GM12878 (cell line): ENCODE measurements at regions not wholly inside any gene's neighbourhood (a gene's known extent, or its start where the extent isn't known, plus 50 kb on each side); places are given as distances from the start of the nearest gene placed in this dataset.

Experiments used
- ATAC-seq: fragments of 200-7000 bp; cut with Tn5 transposase; 3 replicates; pipeline ENCODE4 v1.9.1; 2020; ENCODE audit warnings: mild to moderate bottlenecking, moderate library complexity
- BruUV-seq: library from RNA; stranded (reverse); fragments of 400-500 nt; replicated peaks from 2 replicates; lab custom pipeline; 2021; lab: Mats Ljungman, UMichigan
- CTCF ChIA-PET: fragments of 300-600 bp; sonication (Branson Sonifier 250); formaldehyde crosslinking; extraction: SDS; loops from one replicate; lab custom pipeline; 2021; ENCODE audit warnings: inconsistent platforms; lab: Yijun Ruan, JAX
- POLR2A ChIA-PET: fragments of 350-600 bp; formaldehyde crosslinking; extraction: SDS; loops from one replicate; lab custom pipeline; 2021; ENCODE audit warnings: inconsistent platforms; lab: Charles Lee
- RAD21 ChIA-PET: fragments of 300-600 bp; sonication (Branson Sonifier 250); formaldehyde crosslinking; loops from one replicate; lab custom pipeline; 2023; ENCODE audit warnings: antibody characterized with exemption; ENCODE audit not compliant: unreplicated experiment; lab: Charles Lee
- SMC1A ChIA-PET: fragments of 300-600 bp; sonication (Branson Sonifier 250); formaldehyde crosslinking; loops from one replicate; lab custom pipeline; 2023; ENCODE audit not compliant: unreplicated experiment, uncharacterized antibody; lab: Charles Lee
- DNase-seq: peaks from one replicate; pipeline ENCODE4 v3.0.0-alpha.2; 2011; ENCODE audit warnings: low read depth, low spot score
- FAIRE-seq: peaks from 3 replicates; lab custom pipeline; 2011; peaks lifted over from hg19 to GRCh38; lab: Jason Lieb, UNC
- H2AFZ ChIP-seq: 2 replicates; pipeline ENCODE4 v1.6.0; 2011; ENCODE audit warnings: low read depth, low read length, control low read depth; ENCODE audit not compliant: control insufficient read depth
- H3K27ac ChIP-seq: 2 replicates; pipeline ENCODE4 v1.5.1; 2011; ENCODE audit warnings: control low read depth; ENCODE audit not compliant: control insufficient read depth, insufficient read depth
- H3K27me3 ChIP-seq, 2 experiments: replicated peaks in 1 of 2; 2 replicates each; pipeline versions ENCODE4 v1.6.0 to v1.6.1; 2011; ENCODE audit warnings: low read length in 1 of 2; ENCODE audit not compliant: control insufficient read depth in 2 of 2, insufficient read depth in 2 of 2
- H3K36me3 ChIP-seq, 2 experiments: 2 replicates each; pipeline ENCODE4 v1.5.1; 2011; ENCODE audit warnings: low read length in 1 of 2; ENCODE audit not compliant: control insufficient read depth in 2 of 2, insufficient read depth in 2 of 2
- H3K4me1 ChIP-seq: 2 replicates; pipeline ENCODE4 v1.6.1; 2011; ENCODE audit warnings: mild to moderate bottlenecking, low read length, moderate library complexity, mixed read lengths; ENCODE audit not compliant: control insufficient read depth, insufficient read depth
- H3K4me2 ChIP-seq: 2 replicates; pipeline ENCODE4 v1.6.0; 2011; ENCODE audit warnings: control low read depth; ENCODE audit not compliant: control insufficient read depth, insufficient read depth
- H3K4me3 ChIP-seq: fragments of 200-600 bp; sonication (generic); 2 replicates; pipeline ENCODE4 v1.5.1; 2016
- H3K79me2 ChIP-seq: 2 replicates; pipeline ENCODE4 v1.6.0; 2011; ENCODE audit warnings: low read length; ENCODE audit not compliant: control insufficient read depth, insufficient read depth
- H3K9ac ChIP-seq: 2 replicates; pipeline ENCODE4 v1.8.0; 2011; ENCODE audit warnings: low read length, control low read depth, mixed read lengths; ENCODE audit not compliant: control insufficient read depth, insufficient read depth
- H3K9me3 ChIP-seq: replicated peaks from 3 replicates; pipeline ENCODE4 v1.5.1; 2011; ENCODE audit warnings: mild to moderate bottlenecking, low read length; ENCODE audit not compliant: control insufficient read depth, insufficient read depth
- H4K20me1 ChIP-seq: 2 replicates; pipeline ENCODE4 v1.6.0; 2011; ENCODE audit not compliant: control insufficient read depth, insufficient read depth
- ATF2 ChIP-seq: IDR thresholded peaks from 2 replicates; pipeline ENCODE4 v1.6.1; 2012; ENCODE audit warnings: low read length, inconsistent platforms
- EED ChIP-seq: sonication (generic); IDR thresholded peaks from 2 replicates; pipeline ENCODE4 v1.6.1; 2016; ENCODE audit warnings: antibody characterized with exemption, low read depth
- ESRRA ChIP-seq: IDR thresholded peaks from 2 replicates; pipeline ENCODE4 v1.6.1; 2012; ENCODE audit warnings: mild to moderate bottlenecking, low read length, improper control_type of control experiment
- FOXK2 ChIP-seq: fragments of 450-650 bp; IDR thresholded peaks from 2 replicates; pipeline ENCODE4 v1.6.1; 2017; ENCODE audit warnings: mild to moderate bottlenecking, moderate library complexity
- GATAD2B ChIP-seq: fragments of 450-650 bp; conservative IDR thresholded peaks from 2 replicates; pipeline ENCODE4 v1.6.1; 2017; ENCODE audit warnings: low read depth, mild to moderate bottlenecking, moderate library complexity
- NR2F1 ChIP-seq: fragments of 450-650 bp; conservative IDR thresholded peaks from 2 replicates; pipeline ENCODE4 v1.6.1; 2017; ENCODE audit warnings: mild to moderate bottlenecking
- PBX3 ChIP-seq: IDR thresholded peaks from 2 replicates; pipeline ENCODE4 v1.6.1; 2011; ENCODE audit warnings: mild to moderate bottlenecking, low read depth, low read length, moderate library complexity; ENCODE audit not compliant: insufficient replicate concordance
- POU2F2 ChIP-seq: IDR thresholded peaks from 3 replicates; pipeline ENCODE4 v1.6.1; 2011; ENCODE audit warnings: low read depth, mild to moderate bottlenecking, low read length, borderline replicate concordance
- SREBF1 ChIP-seq: IDR thresholded peaks from 2 replicates; pipeline ENCODE4 v1.6.1; 2012; ENCODE audit warnings: mild to moderate bottlenecking, low read length
- ZNF24 ChIP-seq: fragments of 450-650 bp; IDR thresholded peaks from 2 replicates; pipeline ENCODE4 v1.6.1; 2017; ENCODE audit warnings: antibody characterized with exemption, mild to moderate bottlenecking
- ZNF687 ChIP-seq: fragments of 450-650 bp; IDR thresholded peaks from 2 replicates; pipeline ENCODE4 v1.6.1; 2017; ENCODE audit warnings: mild to moderate bottlenecking, moderate library complexity
- WGBS: methylation state at CpG from one replicate; pipeline ENCODE4 v1.1.6; 2016; ENCODE audit warnings: low lambda C conversion rate; ENCODE audit not compliant: insufficient replicate concordance, insufficient coverage; ENCODE audit errors: missing lambda C conversion rate; 5-methylcytosine and 5-hydroxymethylcytosine counted together
- in situ Hi-C: fragments of 300-500 bp; cut with MboI; formaldehyde crosslinking; loops from 9 replicates; pipeline ENCODE4 v1.14.3; 2018; ENCODE audit warnings: mixed read lengths
- intact Hi-C: fragments of 100-400 bp; cut with micrococcal nuclease; formaldehyde crosslinking; loops from one replicate; pipeline ENCODE4 v1.14.2; 2022; ENCODE audit not compliant: unreplicated experiment

- no TSS peak for BruUV-seq
- no peaks in the 10 kb centered on the region; a peak in 1 of 4 replicates for H3K27me3 ChIP-seq
- CTCF ChIA-PET: no interaction called here
- no peaks in the 10 kb centered on the region for H4K20me1 ChIP-seq
- RAD21 ChIA-PET: no interaction called here
- in situ Hi-C loops: no loop called here
- WGBS: 32% methylated on average over 7 of the region's 7 CpGs
- no peak overlapping the region for H2AFZ ChIP-seq
- H3K4me3 ChIP-seq: no peak overlapping the region
- no peak for FAIRE-seq
- no peak overlapping the region for H3K27ac ChIP-seq
- intact Hi-C loops: no loop called here
- DNase-seq: no peak
- H3K79me2 ChIP-seq: no peaks in the 10 kb centered on the region
- H3K4me2 ChIP-seq: no peak overlapping the region
- H3K9ac ChIP-seq: no peak overlapping the region
- POLR2A ChIA-PET: no interaction called here
- no peaks in the 10 kb centered on the region for H3K9me3 ChIP-seq
- no peaks in the 10 kb centered on the region for H3K4me1 ChIP-seq
- TF ChIP-seq EED (no peak), SREBF1 (no peak), ZNF687 (no peak), ESRRA (no peak), PBX3 (no peak), FOXK2 (no peak), POU2F2 (no peak), ATF2 (no peak), NR2F1 (no peak), ZNF24 (no peak), GATAD2B (no peak)
- SMC1A ChIA-PET: no interaction called here
- no peak for ATAC-seq
- no peaks in the 10 kb centered on the region for H3K36me3 ChIP-seq
Measured at GRCh38 chr2:173607606-173608311, 253.1 kb downstream of the CDCA7 start.
